ENCODE measurements at regions not wholly inside any gene's neighbourhood (a gene's known extent, or its start where the extent isn't known, plus 50 kb on each side); places are given as distances from the start of the nearest gene placed in this dataset.
A peak's percentile ranks its signal among the peaks of the same experiment; 100 is the strongest.

DNA sequence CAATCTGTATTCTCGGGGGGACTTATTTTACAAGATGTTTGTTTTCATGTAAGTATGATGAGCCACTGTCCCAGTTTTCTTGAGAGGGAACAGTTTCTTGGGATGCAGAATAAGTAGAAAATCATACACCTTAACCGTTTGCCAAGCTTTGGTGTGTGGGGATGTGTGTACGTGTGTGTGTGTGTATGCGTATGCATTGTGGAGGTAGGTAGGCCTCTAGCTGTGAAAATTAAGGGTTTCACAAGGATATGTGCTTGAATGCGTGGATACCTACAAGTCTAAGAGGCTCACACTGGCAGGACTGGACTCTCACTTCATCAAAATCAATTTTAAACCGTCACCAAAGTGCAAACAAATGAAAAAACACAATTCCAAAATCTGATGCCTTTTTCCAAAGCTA is 204.2 kb upstream of the RBMS1 start:
- H3K9me3 ChIP-seq (ENCODE audit: control insufficient read depth, low read depth, low read length), result no peaks in the 10 kb centered on the region
- no peaks in the 10 kb centered on the region for H3K79me2 ChIP-seq (ENCODE audit: control insufficient read depth, insufficient read depth, low read length)
- H4K20me1 ChIP-seq (ENCODE audit: control insufficient read depth, extremely low read depth, insufficient read depth, low read length), result no peaks in the 10 kb centered on the region
- H3K9ac ChIP-seq (ENCODE audit: control insufficient read depth, extremely low read depth, insufficient read depth, low read length), result no peak overlapping the region
- peaks cover 15% of the 10 kb centered on the region for H3K4me1 ChIP-seq (ENCODE audit: control insufficient read depth, extremely low read depth, insufficient read depth, low read length)
- H3K36me3 ChIP-seq (ENCODE audit: control insufficient read depth in 2 of 2, extremely low read depth in 1 of 2, insufficient read depth in 2 of 2, low read length in 2 of 2), result no peaks in the 10 kb centered on the region
- DNase-seq (ENCODE audit: low read depth, low spot score) (no peak), FAIRE-seq (no peak)
- TF ChIP-seq EZH2 (IDR thresholded peaks at IDR 0.05; ENCODE audit: low read length) (no peak), CTCF (optimal IDR thresholded peaks at IDR 0.05 in 1 of 3, IDR thresholded peaks at IDR 0.05 in 1 of 3, conservative IDR thresholded peaks at IDR 0.05 in 1 of 3; ENCODE audit: extremely low read depth in 1 of 3, insufficient read depth in 2 of 3, low read length in 3 of 3) (no peak)
- no peaks in the 10 kb centered on the region for H3K27me3 ChIP-seq (ENCODE audit: control insufficient read depth, extremely low read depth, insufficient read depth, low read length)
- H3K4me3 ChIP-seq (ENCODE audit: control insufficient read depth in 2 of 3, extremely low read depth in 1 of 3, insufficient read depth in 2 of 3, low read depth in 1 of 3, low read length in 3 of 3), result no peak overlapping the region
- no peak overlapping the region for H3K4me2 ChIP-seq (ENCODE audit: control insufficient read depth, extremely low read depth, insufficient read depth, low read depth, low read length)
- no peak overlapping the region for H2AFZ ChIP-seq (ENCODE audit: control insufficient read depth, low read length)
- dilution Hi-C loops (cut with MboI; ENCODE audit: extremely low pct_ligation_motif_present, low sequenced_read_pairs), result no loop called here
- no peaks in the 10 kb centered on the region for H3K9me1 ChIP-seq (ENCODE audit: control insufficient read depth, extremely low read depth, insufficient read depth, low read length)
- no peak overlapping the region for H3K27ac ChIP-seq (ENCODE audit: control insufficient read depth, insufficient read depth, low read length)

- Histone ChIP-seq H3K4me2 (ENCODE audit: control insufficient read depth, extremely low read depth, insufficient read depth, low read depth, low read length) (no peak overlapping the region), H3K36me3 (ENCODE audit: control insufficient read depth in 2 of 2, extremely low read depth in 1 of 2, insufficient read depth in 2 of 2, low read length in 2 of 2) (no peaks in the 10 kb centered on the region), H2AFZ (ENCODE audit: control insufficient read depth, low read length) (no peak overlapping the region), H3K9me3 (ENCODE audit: control insufficient read depth, low read depth, low read length) (no peaks in the 10 kb centered on the region), H3K9me1 (ENCODE audit: control insufficient read depth, extremely low read depth, insufficient read depth, low read length) (no peaks in the 10 kb centered on the region), H3K27me3 (ENCODE audit: control insufficient read depth, extremely low read depth, insufficient read depth, low read length) (no peaks in the 10 kb centered on the region), H3K9ac (ENCODE audit: control insufficient read depth, extremely low read depth, insufficient read depth, low read length) (no peak overlapping the region), H3K4me3 (ENCODE audit: control insufficient read depth in 2 of 3, extremely low read depth in 1 of 3, insufficient read depth in 2 of 3, low read depth in 1 of 3, low read length in 3 of 3) (no peak overlapping the region), H3K4me1 (ENCODE audit: control insufficient read depth, extremely low read depth, insufficient read depth, low read length) (peaks cover 14% of the 10 kb centered on the region), H3K27ac (ENCODE audit: control insufficient read depth, insufficient read depth, low read length) (no peak overlapping the region), H3K79me2 (ENCODE audit: control insufficient read depth, insufficient read depth, low read length) (no peaks in the 10 kb centered on the region), H4K20me1 (ENCODE audit: control insufficient read depth, extremely low read depth, insufficient read depth, low read length) (no peaks in the 10 kb centered on the region)
- no peak for TF ChIP-seq EZH2 (IDR thresholded peaks at IDR 0.05; ENCODE audit: low read length)
- TF ChIP-seq CTCF (optimal IDR thresholded peaks at IDR 0.05 in 1 of 3, IDR thresholded peaks at IDR 0.05 in 1 of 3, conservative IDR thresholded peaks at IDR 0.05 in 1 of 3; ENCODE audit: extremely low read depth in 1 of 3, insufficient read depth in 2 of 3, low read length in 3 of 3), result no peak
- DNase-seq (ENCODE audit: low read depth, low spot score) (no peak), FAIRE-seq (peak; percentile 23)
- dilution Hi-C loops (cut with MboI; ENCODE audit: extremely low pct_ligation_motif_present, low sequenced_read_pairs), result no loop called here
These were observed 206.6 kb upstream of the RBMS1 start for GRCh38 chr2:160700021-160700814.

All from keratinocyte (primary cell).